ENCODE measurements at regions not wholly inside any gene's neighbourhood (a gene's known extent, or its start where the extent isn't known, plus 50 kb on each side); places are given as distances from the start of the nearest gene placed in this dataset.

DNA sequence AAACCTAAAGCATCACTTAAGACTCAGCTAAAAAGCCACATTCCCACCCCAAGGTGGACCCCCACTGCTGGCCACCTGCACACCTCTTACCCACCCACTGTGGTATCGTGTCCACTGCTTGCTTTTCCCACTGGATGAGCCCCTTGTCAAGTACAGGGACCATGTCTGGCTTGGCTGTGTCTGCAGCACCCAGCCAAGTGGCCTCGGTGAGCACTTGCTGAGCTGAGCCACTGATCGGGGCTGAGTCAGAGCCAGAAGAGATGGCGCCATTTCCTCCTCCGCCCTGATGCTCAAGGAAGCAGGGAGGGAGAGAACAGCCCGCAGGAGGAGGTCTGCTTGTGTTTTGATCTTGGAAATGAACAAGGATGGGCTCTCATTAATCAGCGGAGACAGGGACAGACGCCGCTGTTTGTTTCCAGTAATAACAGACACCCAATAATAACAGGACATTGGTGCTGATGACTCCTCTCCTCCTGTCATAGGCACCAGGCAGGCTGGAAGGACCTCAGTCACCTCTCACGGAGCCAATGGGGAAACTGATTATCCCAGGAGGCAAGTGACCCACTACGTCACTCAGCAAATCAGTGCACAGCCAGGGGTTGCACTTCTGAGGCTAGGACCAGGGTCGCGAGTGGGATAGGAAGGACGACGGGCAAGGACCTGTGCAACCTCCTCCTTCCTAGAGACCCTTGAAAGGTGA is 85.2 kb upstream of the RTL6 start:
- no peaks in the 10 kb centered on the region for H3K9me2 ChIP-seq (ENCODE audit: insufficient read depth)
- RAD21 ChIA-PET (ENCODE audit: low non-redundant PET in 1 of 2, low total read pairs in 2 of 2, uncharacterized antibody in 2 of 2, unreplicated experiment in 2 of 2) = interaction anchor here in 1 of 2 experiments (0.6 kb wide), 1 partner anchor 277 kb away, joined by 6 read pairs; no protein-coding TSS in a partner anchor
- H3K4me3 ChIP-seq (replicated peaks in 1 of 2; ENCODE audit: low read depth in 1 of 2, low read length in 2 of 2) = no peak overlapping the region
- H3K4me2 ChIP-seq (ENCODE audit: low read length) = no peak overlapping the region
- no peak for ATAC-seq
- no peaks in the 10 kb centered on the region for H3K9me3 ChIP-seq (ENCODE audit: control insufficient read depth in 1 of 2, insufficient read depth in 1 of 2, low read depth in 1 of 2, low read length in 2 of 2)
- TF ChIP-seq ATF3 (IDR thresholded peaks at IDR 0.05) (no peak), ZFX (IDR thresholded peaks at IDR 0.05) (no peak), ZBTB33 (IDR thresholded peaks at IDR 0.05; ENCODE audit: extremely low read depth, insufficient replicate concordance, low read length) (no peak), POLR2A (IDR thresholded peaks at IDR 0.05; ENCODE audit: borderline replicate concordance, extremely low read depth, insufficient read depth, insufficient read length) (no peak), FOSL1 (IDR thresholded peaks at IDR 0.05; ENCODE audit: low read depth) (no peak), SP1 (IDR thresholded peaks at IDR 0.05; ENCODE audit: low read depth) (no peak), EGR1 (IDR thresholded peaks at IDR 0.05; ENCODE audit: low read depth) (no peak)
- TF ChIP-seq, protein P1, sequence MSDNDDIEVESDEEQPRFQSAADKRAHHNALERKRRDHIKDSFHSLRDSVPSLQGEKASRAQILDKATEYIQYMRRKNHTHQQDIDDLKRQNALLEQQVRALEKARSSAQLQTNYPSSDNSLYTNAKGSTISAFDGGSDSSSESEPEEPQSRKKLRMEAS (IDR thresholded peaks at IDR 0.05) = no peak
- no TSS peak for BruUV-seq (replicated peaks)
- H3K27me3 ChIP-seq (ENCODE audit: insufficient read depth, low read length) = no peaks in the 10 kb centered on the region
- H3K9ac ChIP-seq (ENCODE audit: low read length) = no peak overlapping the region
- no peak overlapping the region for H2AFZ ChIP-seq (ENCODE audit: low read depth, low read length, poor library complexity, severe bottlenecking)
- CTCF ChIA-PET = no interaction called here
- H3K36me3 ChIP-seq (ENCODE audit: control insufficient read depth in 1 of 2, insufficient read depth in 2 of 2, low read length in 2 of 2) = no peaks in the 10 kb centered on the region
- H3K79me2 ChIP-seq (ENCODE audit: insufficient read depth, low read length) = no peaks in the 10 kb centered on the region
- no peak overlapping the region for H3K27ac ChIP-seq (ENCODE audit: low read depth, low read length)
- POLR2A ChIA-PET = no interaction called here
- no peaks in the 10 kb centered on the region for H3K4me1 ChIP-seq (ENCODE audit: control insufficient read depth in 1 of 2, insufficient read depth in 2 of 2, low read length in 2 of 2)
- no peaks in the 10 kb centered on the region for H4K20me1 ChIP-seq (ENCODE audit: insufficient read depth)
- intact Hi-C loops (cut with micrococcal nuclease) = no loop called here
- DNase-seq (ENCODE audit: low read depth, low spot score) = no peak
